B cell (primary cell): ENCODE measurements at regions not wholly inside any gene's neighbourhood (a gene's known extent, or its start where the extent isn't known, plus 50 kb on each side); places are given as distances from the start of the nearest gene placed in this dataset.

Experiments used
- CTCF ChIP-seq: fragments of 200-600 bp; IDR thresholded peaks from one replicate; pipeline ENCODE4 v1.8.0; 2022; ENCODE audit warnings: antibody characterized with exemption, mild to moderate bottlenecking
- EZH2 ChIP-seq: IDR thresholded peaks from 2 replicates; pipeline ENCODE4 v1.6.1; 2012; ENCODE audit warnings: borderline replicate concordance, low read depth, mild to moderate bottlenecking, moderate library complexity, low read length; ENCODE audit not compliant: insufficient read depth, poor library complexity, severe bottlenecking

GRCh38 chr2:116329280-116329679 is 1485.2 kb upstream of the DDX18 start:
- TF ChIP-seq EZH2 (no peak), CTCF (no peak)
